ENCODE measurements at regions not wholly inside any gene's neighbourhood (a gene's known extent, or its start where the extent isn't known, plus 50 kb on each side); places are given as distances from the start of the nearest gene placed in this dataset.

GRCh38 chr12:103024650-103025049, 67.2 kb downstream of the ASCL1 start:
- TF ChIP-seq CTCF (IDR thresholded peaks at IDR 0.05; ENCODE audit: low read depth, low read length) (no peak), POLR2A (IDR thresholded peaks at IDR 0.05; ENCODE audit: extremely low read depth, insufficient read length) (no peak), MAX (IDR thresholded peaks at IDR 0.05; ENCODE audit: low read depth, low read length) (no peak), MYC (IDR thresholded peaks at IDR 0.05; ENCODE audit: low read depth, low read length) (no peak)

Measured in NB4 (cell line).